ENCODE measurements at regions not wholly inside any gene's neighbourhood (a gene's known extent, or its start where the extent isn't known, plus 50 kb on each side); places are given as distances from the start of the nearest gene placed in this dataset.

GRCh38 chr3:25119682-25120081 is 308.4 kb upstream of the RARB start:
- H3K27me3 Mint-ChIP-seq (ENCODE audit: low read depth) = no peaks in the 10 kb centered on the region

GRCh38 chr3:25120665-25121064 is 307.4 kb upstream of the RARB start:
- Mint-ChIP-seq H3K9me3 (peaks cover 8% of the 10 kb centered on the region), H3K27ac (no peak overlapping the region), H3K4me1 (ENCODE audit: low read depth) (no peaks in the 10 kb centered on the region), H3K4me3 (ENCODE audit: low read depth) (no peak overlapping the region), H3K36me3 (ENCODE audit: low read depth) (no peaks in the 10 kb centered on the region), H3K27me3 (ENCODE audit: low read depth) (no peaks in the 10 kb centered on the region)
- no peak for DNase-seq (ENCODE audit: low spot score)
- intact Hi-C loops (cut with micrococcal nuclease) = no loop called here

More at GRCh38 chr3:25119682-25120081, 308.4 kb upstream of the RARB start:
- no peak overlapping the region for H3K4me3 Mint-ChIP-seq (ENCODE audit: low read depth)
- intact Hi-C loops (cut with micrococcal nuclease) = no loop called here
- H3K9me3 Mint-ChIP-seq = no peaks in the 10 kb centered on the region
- H3K4me1 Mint-ChIP-seq (ENCODE audit: low read depth) = no peaks in the 10 kb centered on the region
- no peak overlapping the region for H3K27ac Mint-ChIP-seq
- no peak for DNase-seq (ENCODE audit: low spot score)
- H3K36me3 Mint-ChIP-seq (ENCODE audit: low read depth) = no peaks in the 10 kb centered on the region

DNA sequence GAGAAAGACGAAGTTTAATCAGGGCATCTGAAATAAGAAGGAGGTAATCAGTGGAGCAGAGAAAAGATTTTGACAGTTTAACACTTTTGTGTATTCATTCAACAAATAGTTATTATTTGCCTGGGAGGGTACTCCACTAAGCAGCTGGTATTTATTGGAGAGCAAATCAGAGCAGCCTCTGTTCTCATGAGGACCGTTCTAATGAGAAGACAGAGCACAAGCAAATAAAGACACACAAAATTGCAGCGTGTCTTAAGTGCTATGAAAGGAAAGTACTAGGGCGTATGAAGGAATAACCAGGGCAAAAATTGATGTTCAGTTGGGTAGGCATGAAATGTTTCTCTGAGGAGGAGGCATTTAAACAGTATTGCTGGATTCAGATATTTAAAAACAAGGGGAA is 302.9 kb upstream of the RARB start:
- Mint-ChIP-seq H3K27ac (no peak overlapping the region), H3K27me3 (ENCODE audit: low read depth) (no peaks in the 10 kb centered on the region), H3K36me3 (ENCODE audit: low read depth) (no peaks in the 10 kb centered on the region), H3K4me3 (ENCODE audit: low read depth) (no peak overlapping the region), H3K4me1 (ENCODE audit: low read depth) (no peaks in the 10 kb centered on the region), H3K9me3 (peaks cover 18% of the 10 kb centered on the region)
- no peak for DNase-seq (ENCODE audit: low spot score)
- intact Hi-C loops (cut with micrococcal nuclease) = no loop called here

DNA sequence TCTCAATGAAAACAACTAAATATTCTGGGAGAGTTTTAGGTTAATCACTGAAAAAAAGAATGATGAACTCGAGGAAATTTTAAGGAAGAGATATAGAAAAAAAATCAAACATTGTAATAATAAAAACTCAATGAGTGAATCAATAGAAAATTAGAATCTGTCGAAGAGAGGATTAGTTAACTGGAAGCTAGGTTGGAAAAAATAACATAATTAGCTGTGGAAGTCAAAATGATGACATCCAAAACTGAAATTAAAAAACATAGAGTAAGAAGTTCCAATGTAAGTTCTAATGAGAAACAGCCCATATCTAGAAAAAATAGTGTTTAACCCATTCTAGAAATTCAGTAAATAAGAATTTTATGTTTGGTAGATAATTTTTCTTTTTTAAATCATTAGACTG is 299.3 kb upstream of the RARB start:
- no peaks in the 10 kb centered on the region for H3K36me3 Mint-ChIP-seq (ENCODE audit: low read depth)
- peaks cover 32% of the 10 kb centered on the region for H3K9me3 Mint-ChIP-seq
- no peaks in the 10 kb centered on the region for H3K4me1 Mint-ChIP-seq (ENCODE audit: low read depth)
- H3K4me3 Mint-ChIP-seq (ENCODE audit: low read depth) = no peak overlapping the region
- intact Hi-C loops (cut with micrococcal nuclease) = no loop called here
- H3K27ac Mint-ChIP-seq = no peak overlapping the region
- no peaks in the 10 kb centered on the region for H3K27me3 Mint-ChIP-seq (ENCODE audit: low read depth)
- DNase-seq (ENCODE audit: low spot score) = no peak

GRCh38 chr3:25130724-25131520 is 297.1 kb upstream of the RARB start:
- Mint-ChIP-seq H3K27ac (no peak overlapping the region), H3K36me3 (ENCODE audit: low read depth) (no peaks in the 10 kb centered on the region), H3K4me1 (ENCODE audit: low read depth) (no peaks in the 10 kb centered on the region)

DNA sequence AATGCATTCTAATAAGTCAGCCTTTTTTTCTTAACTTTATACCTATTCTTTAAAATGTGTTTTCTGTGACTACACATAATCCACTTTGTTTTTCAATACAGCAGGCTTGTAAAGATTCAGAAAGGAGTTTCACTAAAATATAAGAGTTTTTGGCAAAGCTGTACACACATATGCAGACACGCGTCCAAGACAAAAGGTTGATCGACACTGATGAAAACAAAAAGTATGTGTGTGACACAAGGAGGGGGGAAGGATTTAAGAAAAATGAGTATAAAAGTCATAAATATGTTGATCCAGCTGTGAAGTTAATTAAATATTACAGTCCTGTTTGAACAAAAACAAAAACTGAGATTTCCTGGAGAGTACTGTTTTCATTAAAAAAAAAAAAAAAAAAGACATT is 294.5 kb upstream of the RARB start:
- intact Hi-C loops (cut with micrococcal nuclease) = no loop called here
- peaks cover 21% of the 10 kb centered on the region for H3K9me3 Mint-ChIP-seq
- no peak for DNase-seq (ENCODE audit: low spot score)
- no peaks in the 10 kb centered on the region for H3K4me1 Mint-ChIP-seq (ENCODE audit: low read depth)
- no peak overlapping the region for H3K27ac Mint-ChIP-seq
- no peak overlapping the region for H3K4me3 Mint-ChIP-seq (ENCODE audit: low read depth)
- H3K27me3 Mint-ChIP-seq (ENCODE audit: low read depth) = no peaks in the 10 kb centered on the region
- H3K36me3 Mint-ChIP-seq (ENCODE audit: low read depth) = no peaks in the 10 kb centered on the region

More at GRCh38 chr3:25130724-25131520, 297.1 kb upstream of the RARB start:
- no peaks in the 10 kb centered on the region for H3K27me3 Mint-ChIP-seq (ENCODE audit: low read depth)
- H3K9me3 Mint-ChIP-seq = peaks cover 28% of the 10 kb centered on the region
- H3K4me3 Mint-ChIP-seq (ENCODE audit: low read depth) = no peak overlapping the region
- DNase-seq (ENCODE audit: low spot score) = no peak
- intact Hi-C loops (cut with micrococcal nuclease) = no loop called here

DNA sequence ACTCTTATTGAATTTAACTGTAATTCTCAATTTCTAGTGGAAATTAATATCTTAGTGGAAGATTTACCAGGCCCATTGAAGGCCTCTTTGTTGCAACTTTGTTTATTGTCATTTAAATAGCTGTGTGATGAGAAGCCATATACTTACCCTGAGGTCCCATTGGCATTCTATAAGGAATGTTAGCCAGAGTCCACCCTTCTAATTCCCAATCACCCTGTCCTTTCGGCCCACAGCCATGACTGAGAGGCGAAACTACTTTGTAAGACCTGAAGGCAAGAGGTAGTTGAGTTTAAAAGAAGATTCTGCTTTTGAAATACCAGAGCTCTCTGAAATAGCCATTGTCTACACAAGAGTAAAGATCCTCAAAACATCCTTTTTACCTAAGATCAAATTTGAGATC is 290.5 kb upstream of the RARB start:
- Mint-ChIP-seq H3K27me3 (ENCODE audit: low read depth) (no peaks in the 10 kb centered on the region), H3K4me1 (ENCODE audit: low read depth) (no peaks in the 10 kb centered on the region), H3K4me3 (ENCODE audit: low read depth) (no peak overlapping the region), H3K27ac (no peak overlapping the region), H3K36me3 (ENCODE audit: low read depth) (no peaks in the 10 kb centered on the region), H3K9me3 (peaks cover 4% of the 10 kb centered on the region)
- DNase-seq (ENCODE audit: low spot score) = no peak
- intact Hi-C loops (cut with micrococcal nuclease) = no loop called here

GRCh38 chr3:25139267-25139666 is 288.8 kb upstream of the RARB start:
- Mint-ChIP-seq H3K27me3 (ENCODE audit: low read depth) (no peaks in the 10 kb centered on the region), H3K9me3 (peaks cover 4% of the 10 kb centered on the region), H3K4me1 (ENCODE audit: low read depth) (no peaks in the 10 kb centered on the region), H3K4me3 (ENCODE audit: low read depth) (no peak overlapping the region), H3K36me3 (ENCODE audit: low read depth) (no peaks in the 10 kb centered on the region), H3K27ac (no peak overlapping the region)
- intact Hi-C loops (cut with micrococcal nuclease) = no loop called here
- no peak for DNase-seq (ENCODE audit: low spot score)

- Mint-ChIP-seq H3K27me3 (ENCODE audit: low read depth) (no peaks in the 10 kb centered on the region), H3K4me3 (ENCODE audit: low read depth) (no peak overlapping the region), H3K9me3 (peaks cover 8% of the 10 kb centered on the region), H3K27ac (no peak overlapping the region), H3K36me3 (ENCODE audit: low read depth) (no peaks in the 10 kb centered on the region), H3K4me1 (ENCODE audit: low read depth) (no peaks in the 10 kb centered on the region)
- intact Hi-C loops (cut with micrococcal nuclease) = no loop called here
- DNase-seq (ENCODE audit: low spot score) = no peak
Measured at GRCh38 chr3:25142609-25143355, 285.3 kb upstream of the RARB start.

DNA sequence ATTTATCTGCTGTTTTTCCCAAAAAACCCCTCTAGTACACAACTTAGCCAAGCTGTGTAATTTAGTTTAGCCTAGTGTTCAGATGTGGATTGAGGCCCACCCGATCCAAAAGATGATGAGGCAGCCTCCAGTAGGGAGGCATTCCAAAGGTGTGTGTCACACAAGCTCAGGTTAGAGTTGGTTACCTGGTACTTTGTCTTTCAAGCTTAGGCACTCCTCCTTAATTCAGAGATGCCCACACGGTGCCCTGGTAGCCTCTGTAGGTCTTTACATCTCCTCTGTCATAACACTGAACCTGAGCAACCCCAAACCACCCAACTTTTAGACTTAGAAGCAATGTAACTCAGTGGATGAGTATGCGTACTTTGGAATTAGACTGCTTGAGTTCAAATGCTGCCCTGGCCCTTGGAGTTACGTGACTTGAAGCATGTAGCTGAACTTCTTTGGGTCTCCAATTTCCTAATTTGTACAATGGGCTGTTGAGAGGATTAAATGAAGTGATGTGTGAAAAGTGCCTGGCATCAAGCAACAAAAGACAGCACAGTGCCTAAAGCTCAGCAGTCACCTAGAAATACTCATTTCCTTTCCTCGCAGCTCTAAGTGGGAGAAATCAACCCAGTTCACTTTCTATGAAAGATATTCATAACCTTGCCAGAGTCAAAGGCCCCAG is 284.6 kb upstream of the RARB start:
- Mint-ChIP-seq H3K9me3 (peaks cover 14% of the 10 kb centered on the region), H3K4me1 (ENCODE audit: low read depth) (no peaks in the 10 kb centered on the region), H3K36me3 (ENCODE audit: low read depth) (no peaks in the 10 kb centered on the region), H3K27ac (no peak overlapping the region), H3K4me3 (ENCODE audit: low read depth) (no peak overlapping the region), H3K27me3 (ENCODE audit: low read depth) (no peaks in the 10 kb centered on the region)
- intact Hi-C loops (cut with micrococcal nuclease) = no loop called here
- DNase-seq (ENCODE audit: low spot score) = no peak

DNA sequence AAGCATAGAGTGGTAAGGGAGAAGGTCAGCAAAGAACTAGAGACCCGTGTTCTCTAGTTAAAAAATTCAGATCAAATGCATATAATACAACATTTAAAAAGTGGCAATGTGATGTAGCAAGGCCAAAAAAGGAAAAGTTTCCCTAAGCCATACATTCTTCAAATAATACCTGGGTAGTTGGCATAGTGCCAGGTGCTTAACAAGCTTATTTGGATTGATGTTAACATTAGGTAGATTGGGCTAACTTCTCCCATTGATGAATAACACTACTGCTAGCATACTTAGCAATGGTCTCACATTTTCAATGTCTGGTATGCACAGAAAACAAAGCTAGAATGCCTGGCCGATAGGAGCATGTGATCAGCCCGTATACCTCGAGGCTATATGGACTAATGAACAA is 283.6 kb upstream of the RARB start:
- Mint-ChIP-seq H3K36me3 (ENCODE audit: low read depth) (no peaks in the 10 kb centered on the region), H3K4me3 (ENCODE audit: low read depth) (no peak overlapping the region), H3K9me3 (peaks cover 15% of the 10 kb centered on the region), H3K27me3 (ENCODE audit: low read depth) (no peaks in the 10 kb centered on the region), H3K27ac (no peak overlapping the region), H3K4me1 (ENCODE audit: low read depth) (no peaks in the 10 kb centered on the region)
- no peak for DNase-seq (ENCODE audit: low spot score)
- intact Hi-C loops (cut with micrococcal nuclease) = no loop called here

GRCh38 chr3:25145176-25145575 is 282.9 kb upstream of the RARB start:
- Mint-ChIP-seq H3K4me1 (ENCODE audit: low read depth) (no peaks in the 10 kb centered on the region), H3K36me3 (ENCODE audit: low read depth) (no peaks in the 10 kb centered on the region), H3K4me3 (ENCODE audit: low read depth) (no peak overlapping the region), H3K9me3 (peaks cover 15% of the 10 kb centered on the region), H3K27ac (no peak overlapping the region), H3K27me3 (ENCODE audit: low read depth) (no peaks in the 10 kb centered on the region)
- DNase-seq (ENCODE audit: low spot score) = no peak
- intact Hi-C loops (cut with micrococcal nuclease) = no loop called here

DNA sequence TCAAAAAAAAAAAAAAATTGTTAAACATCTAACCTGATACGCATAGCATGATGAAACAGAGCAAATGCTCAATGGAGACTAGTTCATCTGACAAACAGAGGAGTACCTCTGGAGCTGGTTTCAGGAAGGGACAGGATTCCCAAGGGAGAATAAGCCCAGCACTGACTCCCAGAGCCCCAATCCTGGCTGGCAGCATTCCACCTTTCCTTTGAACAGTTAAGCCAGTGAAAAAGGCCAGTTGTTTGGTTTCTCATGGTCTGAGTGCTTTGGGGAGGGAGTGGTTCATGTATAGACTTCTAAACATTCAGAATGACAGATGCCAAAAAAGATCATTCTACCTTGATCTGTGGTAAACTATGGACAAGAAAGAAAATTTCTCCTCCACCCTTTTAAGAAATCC is 277.9 kb upstream of the RARB start:
- intact Hi-C loops (cut with micrococcal nuclease) = no loop called here
- Mint-ChIP-seq H3K27ac (no peak overlapping the region), H3K4me3 (ENCODE audit: low read depth) (no peak overlapping the region), H3K9me3 (peaks cover 22% of the 10 kb centered on the region), H3K4me1 (ENCODE audit: low read depth) (no peaks in the 10 kb centered on the region), H3K27me3 (ENCODE audit: low read depth) (no peaks in the 10 kb centered on the region), H3K36me3 (ENCODE audit: low read depth) (no peaks in the 10 kb centered on the region)
- DNase-seq (ENCODE audit: low spot score) = no peak

All from activated T-helper 2 cell treated with anti-CD3 and anti-CD28 coated beads, Interferon-gamma antibody, Interleukin-2, Interleukin-4, amounts not matched to agents 10 μg/mL and 5 μg/mL and 100 μg/mL, durations not matched to agents 14 hours and 24 hours and 36 hours (primary cell).